Liver (tissue), 7 donors: ENCODE measurements at regions not wholly inside any gene's neighbourhood (a gene's known extent, or its start where the extent isn't known, plus 50 kb on each side); places are given as distances from the start of the nearest gene placed in this dataset.

Experiments used
- DNase-seq: peaks from one replicate; pipeline ENCODE4 v3.0.0-alpha.2; 2017; ENCODE audit warnings: low spot score
- H3K27ac ChIP-seq, 2 donors: one replicate each; pipeline ENCODE4 v1.7.0; 2013; ENCODE audit warnings: inconsistent platforms in 2 of 2, low read length in 2 of 2, control low read depth in 1 of 2, low read depth in 1 of 2, mild to moderate bottlenecking in 1 of 2
- H3K27me3 ChIP-seq, 4 donors: one replicate each; pipeline versions ENCODE4 v1.6.1 to v1.7.0; 2013; ENCODE audit warnings: low read length in 3 of 4, inconsistent platforms in 1 of 4, mild to moderate bottlenecking in 1 of 4, moderate library complexity in 1 of 4; ENCODE audit not compliant: control insufficient read depth in 4 of 4, insufficient read depth in 4 of 4
- H3K36me3 ChIP-seq, 4 donors: one replicate each; pipeline versions ENCODE4 v1.6.1 to v1.7.0; 2013; ENCODE audit warnings: low read length in 3 of 4, mild to moderate bottlenecking in 3 of 4, low read depth in 1 of 4, moderate library complexity in 1 of 4; ENCODE audit not compliant: control insufficient read depth in 4 of 4, insufficient read depth in 3 of 4
- H3K4me1 ChIP-seq, 4 donors: one replicate each; pipeline versions ENCODE4 v1.6.1 to v1.7.0; 2013; ENCODE audit warnings: low read length in 3 of 4, mild to moderate bottlenecking in 3 of 4, moderate library complexity in 1 of 4; ENCODE audit not compliant: control insufficient read depth in 4 of 4, insufficient read depth in 4 of 4
- H3K4me3 ChIP-seq, 3 donors: one replicate each; pipeline versions ENCODE4 v1.6.1 to v1.7.0; 2013; ENCODE audit warnings: low read length in 3 of 3, control low read depth in 1 of 3, low read depth in 1 of 3, mild to moderate bottlenecking in 1 of 3
- H3K9ac ChIP-seq, 2 donors: one replicate each; pipeline ENCODE4 v1.7.0; 2013; ENCODE audit warnings: low read length in 2 of 2, mild to moderate bottlenecking in 2 of 2, moderate library complexity in 2 of 2, control low read depth in 1 of 2, low read depth in 1 of 2
- H3K9me3 ChIP-seq, 4 donors: one replicate each; pipeline versions ENCODE4 v1.6.1 to v1.7.0; 2013; ENCODE audit warnings: low read length in 3 of 4; ENCODE audit not compliant: control insufficient read depth in 4 of 4
- ATF3 ChIP-seq: IDR thresholded peaks from 2 replicates; pipeline ENCODE4 v1.6.1; 2016; ENCODE audit warnings: antibody characterized with exemption
- EGR1 ChIP-seq, 2 donors: IDR thresholded peaks; 2 replicates each; pipeline ENCODE4 v1.6.1; 2016 to 2018; ENCODE audit warnings: antibody characterized with exemption in 2 of 2, low read depth in 2 of 2
- FOXA1 ChIP-seq: IDR thresholded peaks from 2 replicates; pipeline ENCODE4 v1.6.1; 2016; ENCODE audit warnings: antibody characterized with exemption
- FOXA2 ChIP-seq: IDR thresholded peaks from 2 replicates; pipeline ENCODE4 v1.6.1; 2016; ENCODE audit warnings: antibody characterized with exemption
- GABPA ChIP-seq, 2 donors: IDR thresholded peaks in 1 of 2; conservative IDR thresholded peaks in 1 of 2; 2 replicates each; pipeline ENCODE4 v1.6.1; 2016; ENCODE audit warnings: antibody characterized with exemption in 2 of 2, mild to moderate bottlenecking in 1 of 2, moderate library complexity in 1 of 2
- HNF4A ChIP-seq, 2 donors: conservative IDR thresholded peaks; 2 replicates each; pipeline ENCODE4 v1.6.1; 2016; ENCODE audit warnings: antibody characterized with exemption in 2 of 2, mild to moderate bottlenecking in 2 of 2
- HNF4G ChIP-seq: IDR thresholded peaks from 2 replicates; pipeline ENCODE4 v1.6.1; 2016; ENCODE audit warnings: antibody characterized with exemption
- JUND ChIP-seq, 2 donors: IDR thresholded peaks; 2 replicates each; pipeline ENCODE4 v1.6.1; 2016; ENCODE audit warnings: antibody characterized with exemption in 2 of 2
- MAX ChIP-seq: IDR thresholded peaks from 2 replicates; pipeline ENCODE4 v1.6.1; 2016; ENCODE audit warnings: antibody characterized with exemption
- NR2F2 ChIP-seq: IDR thresholded peaks from 2 replicates; pipeline ENCODE4 v1.6.1; 2016; ENCODE audit warnings: antibody characterized with exemption
- RAD21 ChIP-seq, 2 donors: IDR thresholded peaks; 2 replicates each; pipeline ENCODE4 v1.6.1; 2016; ENCODE audit warnings: antibody characterized with exemption in 2 of 2, mild to moderate bottlenecking in 2 of 2
- REST ChIP-seq: IDR thresholded peaks from 2 replicates; pipeline ENCODE4 v1.6.1; 2016; ENCODE audit warnings: antibody characterized with exemption, mild to moderate bottlenecking
- RXRA ChIP-seq, 2 donors: IDR thresholded peaks; 2 replicates each; pipeline ENCODE4 v1.6.1; 2017 to 2018; ENCODE audit warnings: antibody characterized with exemption in 2 of 2, mild to moderate bottlenecking in 1 of 2
- SP1 ChIP-seq: IDR thresholded peaks from 2 replicates; pipeline ENCODE4 v1.6.1; 2018; ENCODE audit warnings: antibody characterized with exemption, mild to moderate bottlenecking
- TAF1 ChIP-seq: conservative IDR thresholded peaks from 2 replicates; pipeline ENCODE4 v1.6.1; 2016; ENCODE audit warnings: antibody characterized with exemption, mild to moderate bottlenecking
- YY1 ChIP-seq: IDR thresholded peaks from 2 replicates; pipeline ENCODE4 v1.6.1; 2016; ENCODE audit warnings: antibody characterized with exemption, mild to moderate bottlenecking
- WGBS: extraction: QIAGEN DNeasy Blood & Tissue Kit; methylation state at CpG from one replicate; pipeline ENCODE4 v1.1.7; 2013; 5-methylcytosine and 5-hydroxymethylcytosine counted together
- donor health status: healthy.
- donor health status: healthy.
- donor health status: healthy.
- donor health status: healthy.

GRCh38 chr5:29649321-29649720 lies 1544.2 kb upstream of the CDH6 start:
- 68% methylated on average over 2 of the region's 2 CpGs for WGBS
- no peaks in the 10 kb centered on the region for H3K36me3 ChIP-seq
- no peaks in the 10 kb centered on the region for H3K9me3 ChIP-seq
- no peak overlapping the region for H3K27ac ChIP-seq
- DNase-seq = no peak
- no peak overlapping the region for H3K9ac ChIP-seq
- no peak overlapping the region for H3K4me3 ChIP-seq
- H3K4me1 ChIP-seq = no peaks in the 10 kb centered on the region
- H3K27me3 ChIP-seq = no peaks in the 10 kb centered on the region
- TF ChIP-seq RAD21 (IDR thresholded peaks at IDR 0.05) (no peak), SP1 (no peak), EGR1 (IDR thresholded peaks at IDR 0.05; ENCODE audit: low read depth in 2 of 2) (no peak), FOXA1 (no peak), NR2F2 (no peak), YY1 (no peak), HNF4A (conservative IDR thresholded peaks at IDR 0.05) (no peak), ATF3 (no peak), RXRA (IDR thresholded peaks at IDR 0.05) (no peak), REST (no peak), FOXA2 (no peak), HNF4G (no peak)

- no peak overlapping the region for H3K4me3 ChIP-seq
- no peak overlapping the region for H3K27ac ChIP-seq
- DNase-seq = no peak
- H3K4me1 ChIP-seq = no peaks in the 10 kb centered on the region
- no peaks in the 10 kb centered on the region for H3K9me3 ChIP-seq
- no peak overlapping the region for H3K9ac ChIP-seq
- H3K27me3 ChIP-seq = no peaks in the 10 kb centered on the region
- TF ChIP-seq FOXA1 (no peak), HNF4G (no peak), SP1 (no peak), REST (no peak)
- H3K36me3 ChIP-seq = no peaks in the 10 kb centered on the region
Measured at GRCh38 chr5:29642601-29643000, 1550.9 kb upstream of the CDH6 start.

GRCh38 chr5:29614206-29614605 lies 1579.3 kb upstream of the CDH6 start:
- WGBS = 64% methylated on average over 2 of the region's 2 CpGs
- no peaks in the 10 kb centered on the region for H3K36me3 ChIP-seq
- H3K9ac ChIP-seq = no peak overlapping the region
- H3K27ac ChIP-seq = no peak overlapping the region
- no peaks in the 10 kb centered on the region for H3K27me3 ChIP-seq
- no peak overlapping the region for H3K4me3 ChIP-seq
- DNase-seq = no peak
- no peaks in the 10 kb centered on the region for H3K4me1 ChIP-seq
- no peaks in the 10 kb centered on the region for H3K9me3 ChIP-seq
- TF ChIP-seq GABPA (IDR thresholded peaks at IDR 0.05 in 1 of 2, conservative IDR thresholded peaks at IDR 0.05 in 1 of 2) = no peak
- no peak for TF ChIP-seq JUND (IDR thresholded peaks at IDR 0.05)
- no peak for TF ChIP-seq HNF4A (conservative IDR thresholded peaks at IDR 0.05)
- no peak for TF ChIP-seq TAF1
- TF ChIP-seq SP1 = no peak
- no peak for TF ChIP-seq MAX
- no peak for TF ChIP-seq HNF4G
- TF ChIP-seq YY1 = no peak
- no peak for TF ChIP-seq FOXA2
- TF ChIP-seq FOXA1 = no peak
- TF ChIP-seq EGR1 (IDR thresholded peaks at IDR 0.05; ENCODE audit: low read depth in 2 of 2) = no peak
- TF ChIP-seq NR2F2 = no peak
- TF ChIP-seq REST = no peak
- TF ChIP-seq RXRA (IDR thresholded peaks at IDR 0.05) = no peak
